Neural cell (in vitro differentiated cells): ENCODE measurements at regions not wholly inside any gene's neighbourhood (a gene's known extent, or its start where the extent isn't known, plus 50 kb on each side); places are given as distances from the start of the nearest gene placed in this dataset.

Source experiments
- CTCF ChIP-seq: fragments of 450-650 bp; IDR thresholded peaks from 2 replicates; pipeline ENCODE4 v1.5.1; 2014; ENCODE audit warnings: antibody characterized with exemption, mild to moderate bottlenecking, moderate library complexity; ENCODE audit not compliant: poor library complexity, severe bottlenecking
- EP300 ChIP-seq: fragments of 450-650 bp; conservative IDR thresholded peaks from 2 replicates; pipeline ENCODE4 v1.6.1; 2014; ENCODE audit warnings: antibody characterized with exemption, mild to moderate bottlenecking, moderate library complexity; ENCODE audit not compliant: poor library complexity, severe bottlenecking
- MXI1 ChIP-seq: fragments of 450-650 bp; conservative IDR thresholded peaks from 2 replicates; pipeline ENCODE4 v1.6.1; 2014; ENCODE audit warnings: antibody characterized with exemption, mild to moderate bottlenecking; ENCODE audit not compliant: poor library complexity, severe bottlenecking
- POLR2AphosphoS5 ChIP-seq: IDR thresholded peaks from 2 replicates; pipeline ENCODE4 v1.6.1; 2012
- RAD21 ChIP-seq: fragments of 450-650 bp; conservative IDR thresholded peaks from 2 replicates; pipeline ENCODE4 v1.6.1; 2014; ENCODE audit warnings: antibody characterized with exemption, mild to moderate bottlenecking, moderate library complexity
- SMC3 ChIP-seq: fragments of 450-650 bp; conservative IDR thresholded peaks from 2 replicates; pipeline ENCODE4 v1.6.1; 2014; ENCODE audit warnings: antibody characterized with exemption, mild to moderate bottlenecking, moderate library complexity; ENCODE audit not compliant: poor library complexity
- TAF1 ChIP-seq: IDR thresholded peaks from 2 replicates; pipeline ENCODE4 v1.6.1; 2012; ENCODE audit warnings: low read depth
- TF ChIP-seq, protein P1 (sequence below): IDR thresholded peaks from 2 replicates; pipeline ENCODE4 v1.6.1; 2012; ENCODE audit warnings: borderline replicate concordance

DNA sequence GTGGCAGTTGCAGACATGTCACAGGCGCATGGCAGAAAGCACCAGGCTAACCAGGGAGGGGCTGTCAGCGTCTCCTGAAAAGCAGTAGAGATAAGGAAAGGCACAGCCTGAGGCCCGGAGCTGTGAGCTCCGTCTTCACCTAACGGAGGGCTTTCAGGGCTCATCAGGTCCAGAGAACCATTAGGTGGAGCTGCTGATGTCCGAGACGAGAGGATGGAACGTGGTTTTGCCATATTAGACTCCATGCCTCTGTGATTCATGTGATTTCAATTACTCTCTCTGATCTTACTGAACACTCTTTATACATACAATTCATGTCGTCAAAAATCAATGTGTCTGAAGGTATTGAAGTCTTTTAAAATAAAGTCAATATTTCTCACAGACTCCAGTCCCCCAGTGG, 120.3 kb upstream of the RAB6C start:
- no peak for TF ChIP-seq CTCF
- no peak for TF ChIP-seq POLR2AphosphoS5
- no peak for TF ChIP-seq SMC3
- no peak for TF ChIP-seq MXI1
- TF ChIP-seq EP300, result no peak
- TF ChIP-seq RAD21, result no peak
- no peak for TF ChIP-seq TAF1
- TF ChIP-seq, protein P1, sequence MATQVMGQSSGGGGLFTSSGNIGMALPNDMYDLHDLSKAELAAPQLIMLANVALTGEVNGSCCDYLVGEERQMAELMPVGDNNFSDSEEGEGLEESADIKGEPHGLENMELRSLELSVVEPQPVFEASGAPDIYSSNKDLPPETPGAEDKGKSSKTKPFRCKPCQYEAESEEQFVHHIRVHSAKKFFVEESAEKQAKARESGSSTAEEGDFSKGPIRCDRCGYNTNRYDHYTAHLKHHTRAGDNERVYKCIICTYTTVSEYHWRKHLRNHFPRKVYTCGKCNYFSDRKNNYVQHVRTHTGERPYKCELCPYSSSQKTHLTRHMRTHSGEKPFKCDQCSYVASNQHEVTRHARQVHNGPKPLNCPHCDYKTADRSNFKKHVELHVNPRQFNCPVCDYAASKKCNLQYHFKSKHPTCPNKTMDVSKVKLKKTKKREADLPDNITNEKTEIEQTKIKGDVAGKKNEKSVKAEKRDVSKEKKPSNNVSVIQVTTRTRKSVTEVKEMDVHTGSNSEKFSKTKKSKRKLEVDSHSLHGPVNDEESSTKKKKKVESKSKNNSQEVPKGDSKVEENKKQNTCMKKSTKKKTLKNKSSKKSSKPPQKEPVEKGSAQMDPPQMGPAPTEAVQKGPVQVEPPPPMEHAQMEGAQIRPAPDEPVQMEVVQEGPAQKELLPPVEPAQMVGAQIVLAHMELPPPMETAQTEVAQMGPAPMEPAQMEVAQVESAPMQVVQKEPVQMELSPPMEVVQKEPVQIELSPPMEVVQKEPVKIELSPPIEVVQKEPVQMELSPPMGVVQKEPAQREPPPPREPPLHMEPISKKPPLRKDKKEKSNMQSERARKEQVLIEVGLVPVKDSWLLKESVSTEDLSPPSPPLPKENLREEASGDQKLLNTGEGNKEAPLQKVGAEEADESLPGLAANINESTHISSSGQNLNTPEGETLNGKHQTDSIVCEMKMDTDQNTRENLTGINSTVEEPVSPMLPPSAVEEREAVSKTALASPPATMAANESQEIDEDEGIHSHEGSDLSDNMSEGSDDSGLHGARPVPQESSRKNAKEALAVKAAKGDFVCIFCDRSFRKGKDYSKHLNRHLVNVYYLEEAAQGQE, result no peak
